Stimulated activated CD8-positive, alpha-beta memory T cell treated with anti-CD3 and anti-CD28 coated beads, Interleukin-2, amount 100 ng/mL, for 1 hour (primary cell): ENCODE measurements at regions not wholly inside any gene's neighbourhood (a gene's known extent, or its start where the extent isn't known, plus 50 kb on each side); places are given as distances from the start of the nearest gene placed in this dataset.

Source experiments
- DNase-seq, 2 donors: peaks; one replicate each; pipeline ENCODE4 v3.0.0-alpha.2; 2020; ENCODE audit warnings: low read depth in 2 of 2

DNA sequence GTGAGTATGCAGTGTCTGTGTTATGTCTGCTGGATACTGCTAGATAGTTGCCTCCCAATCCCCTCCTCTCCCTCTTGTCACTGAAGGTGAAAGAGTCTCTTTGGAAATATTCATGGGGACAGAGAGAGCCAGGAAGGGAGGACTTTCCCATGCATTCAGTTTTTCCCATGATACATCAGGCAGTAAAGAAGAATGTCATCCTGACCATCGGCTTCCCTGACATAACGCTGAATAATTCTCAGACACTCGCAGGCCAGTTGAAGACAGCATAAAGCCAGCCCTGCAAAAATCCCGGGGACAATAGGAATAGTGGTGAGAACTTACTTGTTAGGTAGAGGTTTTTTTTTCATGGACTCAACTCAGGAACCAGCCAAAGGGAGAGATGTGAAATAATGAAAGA is 58.1 kb downstream of the KLF4 start:
- no peak for DNase-seq

DNA sequence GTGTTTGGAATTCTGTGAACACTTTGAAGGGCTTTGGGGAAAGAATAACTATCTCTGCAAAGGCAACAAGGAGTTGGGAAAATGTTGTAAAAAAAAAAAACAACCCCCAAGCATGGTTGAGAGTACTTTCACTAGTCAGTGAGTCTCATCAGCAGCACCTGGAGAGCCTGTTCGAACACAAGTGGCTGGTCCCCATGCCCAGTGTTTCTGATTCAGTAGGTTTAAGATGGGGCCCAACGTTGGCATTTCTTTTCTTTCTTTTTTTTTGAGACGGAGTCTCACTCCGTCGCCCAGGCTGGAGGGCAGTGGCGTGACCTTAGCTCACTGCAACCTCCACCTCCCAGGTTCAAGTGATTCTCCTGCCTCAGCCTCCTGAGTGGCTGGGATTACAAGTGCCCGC is 59.5 kb downstream of the KLF4 start:
- DNase-seq, result no peak

DNA sequence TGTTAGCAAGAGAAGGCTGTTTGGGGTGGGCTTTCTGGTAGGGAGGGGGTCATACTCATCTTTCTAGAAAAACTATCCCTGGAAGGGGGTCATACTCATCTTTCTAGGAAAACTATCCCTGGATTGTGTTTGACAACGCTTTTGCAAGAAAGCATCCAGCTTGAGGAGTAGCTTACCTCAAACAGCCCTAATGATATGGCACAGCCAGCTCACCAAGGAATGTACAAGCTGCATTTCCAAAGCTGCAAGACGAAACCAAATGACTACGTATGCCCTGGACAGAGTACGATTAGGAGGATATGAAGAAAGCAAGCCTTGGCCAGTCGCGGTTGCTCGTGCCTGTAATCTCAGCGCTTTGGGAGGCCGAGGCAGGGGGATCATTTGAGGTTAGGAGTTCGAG is 63.4 kb downstream of the KLF4 start:
- no peak for DNase-seq

DNA sequence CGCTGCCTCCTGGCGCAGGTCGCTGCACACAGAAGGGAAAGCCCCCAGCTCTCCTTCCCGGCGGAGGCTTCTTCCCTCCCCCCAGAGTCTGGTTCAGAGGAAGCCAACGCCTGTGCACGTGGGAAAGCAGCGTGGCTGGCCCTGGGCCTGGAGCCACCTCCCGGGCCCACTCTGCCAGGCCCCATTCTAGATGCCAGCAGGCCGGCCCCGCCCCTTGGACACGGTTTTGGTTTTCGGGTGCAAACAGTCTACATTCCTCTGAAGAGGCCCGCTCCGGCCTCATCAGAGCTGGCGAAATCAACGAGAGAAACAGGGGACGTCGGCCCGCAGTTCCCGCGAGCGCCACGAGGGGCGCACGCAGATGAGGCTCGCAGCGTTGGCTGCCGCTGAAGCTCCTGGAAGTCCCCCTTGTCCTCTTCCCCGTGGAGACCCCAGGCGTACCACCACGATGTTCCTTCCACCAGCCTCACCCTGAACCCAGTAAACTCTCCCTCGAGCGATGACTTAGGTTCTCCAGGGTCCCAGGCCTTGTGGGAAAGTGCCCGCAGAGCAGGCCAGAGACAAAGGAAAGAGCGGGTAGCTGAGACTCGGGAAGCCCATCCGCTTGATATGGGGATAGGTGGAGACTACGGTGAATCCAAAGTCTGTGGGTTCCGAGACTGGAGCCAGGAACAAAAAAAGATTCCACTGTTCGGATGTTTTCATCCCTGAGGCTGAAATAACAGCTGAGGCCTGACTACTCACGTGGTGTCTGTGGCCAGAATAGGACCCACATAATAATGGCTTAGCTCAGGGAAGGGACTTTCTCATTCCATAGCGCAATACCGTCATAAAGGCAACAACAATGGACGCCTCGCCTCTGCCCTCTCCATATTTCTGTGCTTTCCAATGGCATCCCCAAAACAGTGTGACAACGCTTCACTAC is 64.2 kb downstream of the KLF4 start:
- DNase-seq, result peak in 1 of 2 donors; percentile 2

DNA sequence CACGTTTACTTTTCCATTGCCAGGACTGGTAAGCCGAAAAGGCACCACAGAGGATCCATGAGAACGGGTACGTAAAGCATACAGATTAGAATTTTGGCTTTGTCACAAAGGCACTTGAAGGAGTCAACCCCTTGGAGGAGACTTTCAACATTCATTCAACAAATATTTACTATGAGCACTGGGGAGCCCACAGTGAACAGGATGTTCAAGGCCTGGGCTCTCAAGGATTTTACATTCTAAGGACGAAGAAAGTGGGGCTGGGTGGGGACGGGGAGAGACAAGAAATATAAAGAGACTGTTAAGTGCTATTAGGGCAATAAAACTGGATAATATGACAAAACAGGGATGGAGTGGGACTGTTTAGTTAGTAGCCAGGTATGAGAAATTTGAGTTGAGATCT is 66.0 kb downstream of the KLF4 start:
- no peak for DNase-seq

DNA sequence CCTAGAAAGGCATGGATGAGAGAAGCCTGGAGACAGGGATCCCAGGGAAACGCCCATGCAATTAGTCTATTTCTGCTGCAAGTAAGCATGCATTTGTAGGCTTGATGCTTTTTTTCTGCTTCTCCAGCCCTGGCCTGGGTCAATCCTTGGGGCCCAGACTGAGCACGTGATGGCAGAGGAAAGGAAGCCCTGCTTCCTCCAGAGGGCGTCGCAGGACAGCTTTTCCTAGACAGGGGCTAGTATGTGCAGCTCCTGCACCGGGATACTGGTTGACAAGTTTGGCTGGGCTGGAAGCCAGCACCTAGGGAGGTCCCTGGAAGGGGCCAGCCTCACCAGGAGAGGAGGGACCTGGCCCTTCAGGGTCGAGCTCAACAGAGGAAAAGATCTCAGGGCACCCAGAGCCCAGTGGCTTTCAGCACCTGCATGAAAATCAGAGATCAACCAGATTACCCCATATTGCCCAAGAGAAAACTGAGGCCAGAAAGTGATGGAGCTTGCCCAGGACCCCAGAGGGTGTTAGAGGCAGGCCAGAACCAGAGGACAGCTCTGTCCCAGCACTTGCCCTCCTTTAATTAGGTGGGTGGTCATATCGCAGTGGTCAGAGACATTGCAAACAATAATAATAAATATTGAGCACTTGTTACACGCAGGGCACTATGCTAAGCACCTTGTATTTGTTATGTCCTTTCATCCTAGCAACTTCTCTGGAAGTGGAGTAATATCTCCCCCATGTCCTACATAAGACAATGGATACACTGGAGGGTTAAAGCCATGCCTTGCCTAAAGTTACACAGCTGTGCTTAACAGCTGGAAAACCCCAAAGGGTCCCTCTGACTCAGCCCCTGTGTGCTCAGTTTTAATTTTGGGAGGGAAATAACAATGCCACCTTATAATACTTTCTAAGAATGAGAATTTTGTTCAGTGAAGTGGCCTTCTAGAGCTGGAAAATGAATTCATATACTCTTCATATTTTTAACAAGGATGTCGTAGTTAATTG is 67.1 kb downstream of the KLF4 start:
- DNase-seq, result no peak

DNA sequence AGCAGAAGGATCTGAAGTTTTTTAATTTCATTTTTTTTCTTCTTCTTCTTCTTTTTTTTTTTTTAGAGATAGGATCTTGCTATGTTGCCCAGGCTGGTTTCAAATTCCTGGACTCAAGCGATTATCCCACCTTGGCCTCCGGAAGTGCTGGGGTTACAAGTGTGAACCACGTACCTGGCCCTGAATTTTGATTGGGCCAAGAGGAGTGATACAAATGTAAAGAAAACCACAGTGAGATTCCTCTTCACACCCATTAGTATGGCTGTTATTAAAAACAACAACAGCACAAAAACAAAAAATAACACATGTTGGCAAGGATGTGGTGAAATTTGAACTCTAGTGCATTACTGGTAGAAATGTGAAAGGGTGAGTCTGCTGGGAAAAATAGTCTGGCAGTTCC is 79.1 kb downstream of the KLF4 start:
- DNase-seq, result no peak

DNA sequence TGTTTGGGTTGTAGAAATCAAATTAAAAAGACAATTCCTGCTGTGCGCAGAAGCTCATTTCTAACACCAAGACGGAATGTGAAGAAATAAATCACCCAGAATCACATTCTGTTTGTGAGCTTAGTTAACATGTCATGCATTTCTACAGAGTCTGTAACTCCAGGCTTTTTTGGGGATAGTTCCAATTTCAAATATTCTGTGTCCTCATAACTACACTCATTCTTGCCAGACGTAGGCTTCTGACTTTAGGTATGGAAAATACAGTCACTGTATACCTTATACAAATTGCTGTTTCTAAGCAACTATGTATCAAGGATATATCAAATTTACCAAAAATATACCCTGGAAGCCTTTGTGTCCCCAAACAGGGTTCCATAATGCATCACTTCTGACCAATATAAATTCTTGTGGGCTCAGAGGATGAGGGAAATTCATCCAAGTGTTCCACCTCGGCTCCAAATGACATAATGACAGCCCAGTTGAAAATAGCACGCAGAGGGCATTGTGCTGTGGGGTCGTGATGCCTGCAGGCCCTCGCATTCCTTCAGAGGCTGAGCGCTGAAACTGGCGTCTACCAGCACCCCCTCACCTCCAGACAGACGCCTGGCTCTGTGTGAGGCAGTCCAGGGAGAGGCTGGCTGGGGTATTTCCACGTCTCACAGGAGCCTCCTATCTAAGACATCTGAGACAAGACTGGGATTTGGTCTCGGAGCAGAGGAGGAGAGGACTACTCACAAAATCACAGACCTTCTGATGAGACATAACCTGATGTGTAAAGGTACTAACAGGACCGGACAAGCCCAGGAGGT is 79.8 kb downstream of the KLF4 start:
- DNase-seq, result no peak

DNA sequence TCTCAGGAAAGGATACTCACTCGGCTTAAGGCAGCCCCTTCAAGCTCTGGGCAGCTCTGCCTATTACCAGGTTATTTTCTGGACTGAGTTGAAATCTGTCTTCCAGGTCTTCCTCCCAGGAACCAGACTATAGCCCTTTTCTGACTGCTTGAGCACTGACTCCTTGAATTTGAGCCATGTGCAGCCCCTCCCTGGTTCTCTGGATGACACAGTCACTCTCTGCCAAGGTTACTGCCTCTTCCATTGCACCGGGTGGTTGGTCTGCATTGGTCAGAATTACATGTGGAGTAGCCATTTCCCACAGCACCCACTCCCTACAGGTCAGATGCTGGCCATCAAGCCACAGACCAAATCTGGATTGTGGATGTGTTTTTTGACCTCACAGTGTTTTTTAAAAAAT is 81.9 kb downstream of the KLF4 start:
- no peak for DNase-seq

DNA sequence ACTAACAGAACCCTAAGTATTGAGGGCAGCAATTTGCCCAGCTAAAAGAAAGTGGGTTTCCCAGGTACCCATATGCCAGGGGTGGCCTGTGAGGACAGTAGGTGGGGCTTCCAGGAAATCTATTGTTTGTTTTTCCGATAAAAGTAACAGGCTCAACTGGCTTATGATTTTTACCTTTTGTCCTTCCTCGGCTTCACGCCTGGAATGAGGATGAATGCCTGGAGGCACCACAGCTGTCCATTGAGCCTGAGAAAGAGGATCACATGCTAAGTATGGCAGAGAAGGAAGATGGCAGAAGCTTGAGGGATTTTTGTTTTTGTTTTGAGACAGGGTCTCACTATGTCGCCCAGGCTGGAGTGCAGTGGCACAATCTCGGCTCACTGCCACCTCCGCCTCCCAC is 84.1 kb downstream of the KLF4 start:
- DNase-seq, result no peak

DNA sequence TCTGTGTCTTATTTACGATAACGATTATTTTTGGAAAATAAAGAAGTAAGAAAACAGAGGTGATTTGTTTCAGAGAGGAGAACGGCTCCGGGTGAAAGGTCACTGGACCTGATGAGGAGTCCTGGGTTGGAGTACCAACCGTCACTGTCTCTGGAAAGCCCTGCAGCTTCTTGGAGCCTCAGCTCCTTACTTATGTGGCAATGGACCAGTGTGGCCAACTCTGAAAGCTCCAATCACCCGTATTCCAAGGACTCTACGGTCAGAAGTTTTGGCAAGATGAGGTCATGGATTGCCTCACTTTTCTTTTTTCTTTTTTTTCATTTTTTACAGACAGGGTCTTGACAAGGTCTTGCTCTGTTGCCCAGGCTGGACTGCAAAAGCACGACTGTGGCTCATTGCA is 84.8 kb downstream of the KLF4 start:
- no peak for DNase-seq

DNA sequence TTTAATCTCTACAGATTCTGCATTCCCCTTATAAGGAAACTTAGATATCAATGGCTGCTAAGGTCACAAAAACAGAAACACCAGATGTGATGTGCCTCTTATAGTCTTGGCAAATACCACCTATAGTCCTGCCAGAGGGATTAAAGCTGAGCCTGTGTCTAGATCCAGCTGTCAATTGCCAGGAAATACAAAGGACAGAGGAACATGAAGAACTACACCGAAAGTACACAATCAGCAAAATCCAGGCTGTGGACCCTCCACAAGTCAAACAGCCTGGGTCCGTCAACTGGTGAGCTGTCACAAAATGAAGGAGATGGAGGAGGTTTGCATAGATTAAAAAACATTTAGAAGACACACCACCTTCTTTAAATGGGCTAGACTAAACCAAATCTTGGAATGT is 85.4 kb downstream of the KLF4 start:
- no peak for DNase-seq

DNA sequence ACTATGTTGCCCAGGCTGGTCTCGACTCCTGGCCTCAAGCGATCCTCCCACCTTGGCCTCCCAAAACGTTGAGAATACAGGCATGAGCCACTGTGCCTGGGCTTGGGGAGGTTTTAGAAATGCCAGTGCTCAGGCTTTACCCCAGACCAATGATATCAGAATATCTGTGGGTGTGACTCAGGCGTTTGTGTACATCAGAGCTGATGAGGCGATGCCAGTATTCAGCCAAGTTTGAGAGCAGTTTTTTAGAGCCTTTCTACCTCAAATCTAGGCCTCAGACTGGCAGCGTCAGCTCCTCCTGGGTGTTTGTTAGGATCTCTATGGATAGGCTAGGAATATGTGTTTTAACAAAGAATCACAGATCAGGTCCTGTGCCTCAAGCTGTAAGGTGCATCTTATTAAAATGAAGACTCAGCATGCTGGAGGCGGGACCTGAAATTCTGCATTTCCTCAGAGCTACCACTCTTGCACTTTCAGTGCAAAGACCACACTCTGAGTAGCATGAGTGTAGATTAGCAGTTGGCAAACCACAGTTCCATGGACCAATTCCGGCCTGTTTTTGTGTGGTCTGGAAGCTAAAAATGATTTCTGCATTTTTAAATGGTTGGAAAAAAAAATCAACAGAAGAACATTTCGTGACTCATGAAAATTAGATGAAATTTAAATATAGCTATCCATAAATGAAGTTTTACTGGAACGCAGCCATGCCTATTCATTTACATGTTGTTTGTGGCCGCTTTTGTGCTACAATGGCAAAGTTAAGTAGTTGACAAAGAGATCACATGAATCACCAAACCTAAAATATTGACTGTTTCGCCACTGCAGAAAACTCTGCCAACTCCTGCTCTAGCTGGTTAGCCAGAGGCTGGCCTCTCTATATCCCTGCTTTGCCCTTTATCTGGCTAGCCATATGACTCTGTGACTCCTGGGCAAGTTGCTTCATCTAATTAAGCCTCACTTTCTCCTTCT is 92.2 kb downstream of the KLF4 start:
- no peak for DNase-seq

DNA sequence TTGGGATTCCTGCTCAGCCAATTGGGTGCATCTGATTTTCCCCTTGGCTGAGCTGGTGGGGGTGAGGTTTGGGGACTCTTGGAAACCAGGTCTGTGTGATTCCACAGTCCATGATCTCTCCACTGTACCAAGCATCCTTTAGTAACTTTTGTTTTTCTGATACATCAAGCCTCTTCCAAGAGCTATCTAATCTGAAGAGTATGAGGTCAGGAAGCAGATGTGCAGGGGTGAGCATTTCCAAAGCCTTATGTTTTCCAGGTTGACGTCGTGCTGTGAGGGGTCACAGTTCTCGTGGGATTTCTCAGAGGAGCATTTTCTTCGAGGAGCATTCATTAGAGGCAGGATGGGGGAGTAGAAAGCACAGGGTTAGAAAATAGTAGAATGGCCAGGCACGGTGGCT is 95.3 kb downstream of the KLF4 start:
- no peak for DNase-seq

DNA sequence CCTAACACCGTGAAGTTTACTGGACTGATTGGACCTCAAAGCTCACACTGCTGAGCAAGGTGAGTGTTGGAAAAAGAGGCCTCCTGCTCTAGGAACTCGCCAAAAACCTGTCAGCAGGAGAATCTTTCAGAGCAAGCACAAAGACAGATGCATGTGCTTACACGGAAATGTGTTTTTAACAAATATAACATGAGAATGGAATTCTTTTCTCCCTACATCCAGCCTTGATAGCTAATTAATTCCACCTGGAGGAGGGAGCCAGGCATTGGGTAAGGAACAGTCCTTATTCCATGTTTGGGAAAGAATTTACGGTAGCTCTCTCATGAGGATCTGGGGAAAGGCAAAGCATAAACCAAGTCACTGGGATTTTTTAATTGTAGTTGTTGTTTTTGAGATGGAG is 98.8 kb downstream of the KLF4 start:
- DNase-seq, result no peak

DNA sequence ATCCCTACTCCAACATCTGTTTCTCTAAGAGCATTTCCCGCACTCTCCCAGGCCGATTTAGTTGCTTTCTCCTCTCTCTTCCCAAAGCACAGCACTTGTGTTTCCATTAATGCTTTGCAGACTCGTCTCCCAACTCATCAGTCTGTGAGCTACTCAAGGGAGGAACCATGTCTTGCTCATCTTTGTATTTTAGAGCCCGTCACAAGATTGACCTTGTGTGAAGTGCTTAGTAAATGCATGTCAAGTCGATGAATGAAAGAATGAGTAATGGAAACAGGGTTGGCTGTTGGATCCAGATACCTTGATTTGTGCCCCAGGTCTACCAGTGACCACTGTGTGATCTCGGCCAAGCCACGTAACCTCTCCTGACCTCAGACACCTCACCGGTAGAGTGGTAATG is 99.3 kb downstream of the KLF4 start:
- no peak for DNase-seq

DNA sequence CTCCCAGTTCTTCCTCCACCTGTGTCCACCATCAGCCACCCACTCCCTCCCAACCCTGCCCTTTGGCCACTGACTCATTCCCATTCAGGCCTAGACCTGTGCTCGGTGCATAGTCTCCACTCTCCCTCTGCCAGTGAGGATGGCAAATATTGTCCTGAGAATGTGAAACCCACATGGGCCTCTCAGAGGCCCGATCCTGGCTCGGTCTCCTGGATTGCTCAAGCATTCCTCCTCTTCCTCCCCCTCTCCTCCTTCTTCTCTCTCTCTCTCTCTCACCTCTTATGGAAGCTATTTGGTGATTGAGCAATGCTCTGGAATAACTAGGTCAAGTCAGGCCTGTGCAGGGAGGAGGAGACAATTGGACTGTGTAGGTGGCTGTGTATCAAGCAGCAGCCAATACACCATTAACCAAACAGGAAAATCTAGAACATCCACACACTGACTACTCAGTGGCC is 99.9 kb downstream of the KLF4 start:
- DNase-seq, result no peak

DNA sequence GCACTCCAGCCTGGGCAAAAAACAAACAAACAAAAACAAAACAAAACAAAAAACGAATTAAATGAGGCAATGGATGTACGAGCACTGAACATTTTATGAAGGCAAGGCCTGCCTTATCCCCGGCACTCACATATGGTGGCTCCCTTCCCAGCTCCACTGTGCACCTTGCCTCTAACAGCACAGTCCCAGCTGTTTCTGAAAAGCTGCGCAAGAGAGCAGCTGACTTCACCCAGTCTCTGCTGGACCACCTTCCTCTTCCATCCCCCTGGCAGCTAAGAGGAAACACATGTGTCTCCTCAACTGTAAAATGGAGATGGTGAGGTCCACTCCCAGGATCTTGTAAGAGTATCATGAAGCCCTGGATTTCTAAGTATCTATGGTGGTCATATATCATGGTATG is 100.7 kb downstream of the KLF4 start:
- DNase-seq, result no peak

DNA sequence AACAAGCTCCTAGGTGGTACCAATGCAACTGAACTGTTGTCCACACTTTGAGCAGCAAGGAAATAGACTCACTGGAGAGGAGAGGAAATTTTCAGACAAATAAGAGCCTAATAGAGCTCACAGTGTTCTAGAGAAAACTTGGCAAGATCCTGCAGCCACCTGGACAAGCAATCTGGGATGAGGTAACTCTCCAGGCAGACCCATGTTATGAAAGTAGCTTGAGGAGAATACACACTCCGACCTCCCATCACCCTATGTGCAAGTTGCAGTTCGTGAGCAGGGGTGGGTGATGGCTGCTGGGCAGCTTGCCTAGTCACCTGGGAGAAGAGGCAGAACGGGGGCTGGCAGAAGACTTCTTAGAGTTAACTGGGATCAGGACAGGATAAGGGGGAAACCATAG is 102.2 kb downstream of the KLF4 start:
- DNase-seq, result no peak

DNA sequence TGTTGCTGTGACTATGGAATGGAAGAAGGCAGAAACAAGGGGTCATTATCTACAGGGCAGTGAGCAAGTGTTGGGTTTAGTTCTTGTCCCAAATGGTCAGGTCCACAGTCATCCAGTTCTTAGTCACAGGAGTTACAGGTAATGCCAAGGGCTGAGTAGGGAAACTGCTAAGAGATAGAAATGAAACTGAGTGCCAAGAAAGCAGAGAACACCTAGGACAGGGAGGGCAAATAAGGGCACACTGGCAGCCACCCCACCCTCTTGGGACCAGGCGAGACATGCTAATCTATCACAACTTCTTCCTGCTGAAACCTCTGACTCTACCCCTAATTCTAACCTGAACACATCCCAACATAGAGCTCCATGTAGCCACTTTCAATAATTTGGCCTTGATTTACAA is 103.2 kb downstream of the KLF4 start:
- DNase-seq, result no peak
